ENCODE measurements at regions not wholly inside any gene's neighbourhood (a gene's known extent, or its start where the extent isn't known, plus 50 kb on each side); places are given as distances from the start of the nearest gene placed in this dataset.

DNA sequence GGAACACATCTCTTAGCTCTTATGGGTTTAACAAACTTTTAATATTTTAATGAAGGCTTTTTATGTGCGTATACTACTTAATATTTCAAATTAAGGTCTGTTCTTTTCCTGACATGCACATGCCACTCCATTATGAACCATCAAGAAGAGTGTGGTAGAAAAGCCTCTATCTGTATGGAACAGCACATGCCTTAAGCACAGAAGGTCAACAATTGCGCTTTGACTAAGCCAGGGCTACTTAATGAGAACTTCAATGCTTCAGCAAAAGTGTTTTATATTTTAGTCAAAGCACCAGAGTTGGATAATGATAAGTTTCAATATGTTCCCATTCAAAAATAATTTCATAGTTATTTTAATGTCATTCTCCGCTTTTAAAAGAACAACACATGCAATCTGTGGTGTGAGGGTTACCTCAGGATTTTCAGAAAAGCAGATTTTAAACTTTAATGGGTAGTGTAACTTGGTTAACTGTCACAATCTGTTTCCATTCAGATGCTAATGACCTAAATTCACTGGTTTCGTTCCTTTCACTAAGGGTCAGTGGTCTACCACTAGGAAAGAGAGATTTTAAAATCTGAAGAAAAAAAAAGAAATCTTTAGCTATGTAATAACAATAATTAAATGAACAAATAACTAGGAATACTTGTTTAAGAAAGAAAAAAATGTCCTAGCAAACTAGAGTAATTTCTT, 193.4 kb upstream of the NOVA1 start:
- Histone ChIP-seq H3K4me3 (no peak overlapping the region), H3K27me3 (no peaks in the 10 kb centered on the region), H3K36me3 (no peaks in the 10 kb centered on the region), H3K27ac (no peak overlapping the region), H3K4me1 (no peaks in the 10 kb centered on the region), H3K9me3 (no peaks in the 10 kb centered on the region)
- ATAC-seq (no peak), DNase-seq (no peak)
- TF ChIP-seq, protein P1, sequence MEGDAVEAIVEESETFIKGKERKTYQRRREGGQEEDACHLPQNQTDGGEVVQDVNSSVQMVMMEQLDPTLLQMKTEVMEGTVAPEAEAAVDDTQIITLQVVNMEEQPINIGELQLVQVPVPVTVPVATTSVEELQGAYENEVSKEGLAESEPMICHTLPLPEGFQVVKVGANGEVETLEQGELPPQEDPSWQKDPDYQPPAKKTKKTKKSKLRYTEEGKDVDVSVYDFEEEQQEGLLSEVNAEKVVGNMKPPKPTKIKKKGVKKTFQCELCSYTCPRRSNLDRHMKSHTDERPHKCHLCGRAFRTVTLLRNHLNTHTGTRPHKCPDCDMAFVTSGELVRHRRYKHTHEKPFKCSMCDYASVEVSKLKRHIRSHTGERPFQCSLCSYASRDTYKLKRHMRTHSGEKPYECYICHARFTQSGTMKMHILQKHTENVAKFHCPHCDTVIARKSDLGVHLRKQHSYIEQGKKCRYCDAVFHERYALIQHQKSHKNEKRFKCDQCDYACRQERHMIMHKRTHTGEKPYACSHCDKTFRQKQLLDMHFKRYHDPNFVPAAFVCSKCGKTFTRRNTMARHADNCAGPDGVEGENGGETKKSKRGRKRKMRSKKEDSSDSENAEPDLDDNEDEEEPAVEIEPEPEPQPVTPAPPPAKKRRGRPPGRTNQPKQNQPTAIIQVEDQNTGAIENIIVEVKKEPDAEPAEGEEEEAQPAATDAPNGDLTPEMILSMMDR (IDR thresholded peaks at IDR 0.05) = no peak
- intact Hi-C loops (cut with DNase I) = no loop called here
- WGBS, 2 donors = 70 to 77% methylated on average over 4 of the region's 4 CpGs

DNA sequence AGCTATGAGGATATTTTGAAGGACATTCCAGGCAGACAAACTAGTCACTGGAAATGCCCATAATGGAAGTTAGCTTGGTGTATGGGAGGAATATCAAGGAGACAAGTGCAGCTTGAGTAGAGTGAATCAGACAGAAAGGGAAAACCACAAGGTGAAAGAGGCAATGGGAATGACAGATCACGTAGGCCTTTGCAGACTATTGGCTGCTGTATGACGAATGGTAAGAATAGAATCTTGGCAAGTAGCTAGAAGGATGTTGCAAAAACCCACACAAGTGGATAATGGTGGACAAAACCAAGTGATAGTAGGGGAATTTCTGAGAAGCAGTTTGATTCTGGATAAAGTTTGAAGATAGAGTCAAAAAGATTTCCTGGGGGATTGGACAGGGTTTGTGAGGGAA, 196.9 kb upstream of the NOVA1 start:
- no peak for DNase-seq
- ATAC-seq = no peak
- Histone ChIP-seq H3K4me3 (no peak overlapping the region), H3K27ac (no peak overlapping the region), H3K36me3 (no peaks in the 10 kb centered on the region), H3K9me3 (no peaks in the 10 kb centered on the region), H3K4me1 (no peaks in the 10 kb centered on the region), H3K27me3 (no peaks in the 10 kb centered on the region)
- TF ChIP-seq, protein P1 (IDR thresholded peaks at IDR 0.05) = no peak
- 56 to 66% methylated on average over 2 of the region's 2 CpGs for WGBS, 2 donors
- intact Hi-C loops (cut with DNase I) = no loop called here

DNA sequence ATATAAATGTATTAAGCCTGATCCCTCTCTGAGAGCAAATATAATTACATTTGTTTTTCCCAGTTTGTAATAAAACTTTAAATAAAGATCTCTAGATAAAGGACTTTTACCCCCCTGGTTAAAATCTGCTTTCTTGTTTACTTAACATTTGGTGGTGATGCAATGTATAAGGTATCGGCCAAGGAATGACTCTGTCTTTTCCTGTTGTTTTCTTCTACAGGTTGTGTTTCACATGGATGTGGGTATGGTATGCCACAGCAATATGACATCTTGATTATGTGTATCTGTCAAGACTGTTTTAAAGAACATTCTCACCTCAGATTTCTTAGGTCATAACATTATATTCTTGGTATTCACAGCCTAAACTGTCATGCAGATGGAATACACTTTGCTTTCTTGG, 210.6 kb upstream of the NOVA1 start:
- H3K27ac ChIP-seq = no peak overlapping the region
- no peak overlapping the region for H3K4me3 ChIP-seq
- intact Hi-C loops (cut with DNase I) = no loop called here
- no peaks in the 10 kb centered on the region for H3K4me1 ChIP-seq
- ATAC-seq (no peak), DNase-seq (no peak)
- H3K9me3 ChIP-seq = peaks cover 0 to 10% (median 0%) of the 10 kb centered on the region in 11 donors
- H3K27me3 ChIP-seq = no peaks in the 10 kb centered on the region
- no peaks in the 10 kb centered on the region for H3K36me3 ChIP-seq
- WGBS, 2 donors = 57 to 67% methylated on average over 1 of the region's 1 CpG
- TF ChIP-seq, protein P1 (IDR thresholded peaks at IDR 0.05) = no peak

DNA sequence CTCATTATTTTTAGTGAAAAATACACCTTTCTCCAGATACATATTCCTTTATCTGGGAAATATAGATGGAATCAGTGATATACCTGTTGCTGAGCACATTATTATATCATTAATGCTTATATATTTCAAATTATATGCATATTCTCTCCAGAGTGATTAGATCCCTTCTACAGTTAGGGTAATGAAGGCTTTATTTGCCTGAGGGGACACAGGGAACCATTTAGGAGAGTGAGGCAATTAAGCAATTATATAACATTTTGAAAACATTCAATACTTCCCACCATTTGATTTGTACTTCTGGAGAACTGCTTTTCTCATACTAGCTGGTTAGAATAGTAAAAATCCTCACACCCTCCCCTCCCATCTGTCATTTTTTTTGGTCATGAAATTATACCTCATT, 212.8 kb upstream of the NOVA1 start:
- no peaks in the 10 kb centered on the region for H3K27me3 ChIP-seq
- intact Hi-C loops (cut with DNase I) = no loop called here
- peaks cover 0 to 3% (median 0%) of the 10 kb centered on the region in 11 donors for H3K9me3 ChIP-seq
- no peaks in the 10 kb centered on the region for H3K36me3 ChIP-seq
- no peak overlapping the region for H3K4me3 ChIP-seq
- ATAC-seq (no peak), DNase-seq (no peak)
- no peaks in the 10 kb centered on the region for H3K4me1 ChIP-seq
- no peak overlapping the region for H3K27ac ChIP-seq
- TF ChIP-seq, protein P1 (IDR thresholded peaks at IDR 0.05) = no peak

Data from heart right ventricle (tissue), 16 donors.